ENCODE measurements at regions not wholly inside any gene's neighbourhood (a gene's known extent, or its start where the extent isn't known, plus 50 kb on each side); places are given as distances from the start of the nearest gene placed in this dataset.

GRCh38 chr9:91154686-91155085 is 207.0 kb downstream of the AUH start:
- H3K4me3 ChIP-seq (ENCODE audit: low read depth, low read length): no peak overlapping the region
- no peak for TF ChIP-seq CTCF (IDR thresholded peaks at IDR 0.05; ENCODE audit: insufficient read depth, low read depth, low read length)
- DNase-seq (ENCODE audit: low read depth): no peak

- DNase-seq (ENCODE audit: low read depth): no peak
- H3K4me3 ChIP-seq (ENCODE audit: low read depth, low read length): no peak overlapping the region
- TF ChIP-seq CTCF (IDR thresholded peaks at IDR 0.05; ENCODE audit: insufficient read depth, low read depth, low read length): no peak
These were observed 206.5 kb downstream of the AUH start for GRCh38 chr9:91155181-91155580.

- TF ChIP-seq CTCF (IDR thresholded peaks at IDR 0.05; ENCODE audit: insufficient read depth, low read depth, low read length): no peak
- no peak for DNase-seq (ENCODE audit: low read depth)
- H3K4me3 ChIP-seq (ENCODE audit: low read depth, low read length): no peak overlapping the region
These were observed 205.9 kb downstream of the AUH start for GRCh38 chr9:91155746-91156376.

GRCh38 chr9:91156451-91157234 is 205.1 kb downstream of the AUH start:
- DNase-seq (ENCODE audit: low read depth): no peak
- TF ChIP-seq CTCF (IDR thresholded peaks at IDR 0.05; ENCODE audit: insufficient read depth, low read depth, low read length): no peak
- H3K4me3 ChIP-seq (ENCODE audit: low read depth, low read length): no peak overlapping the region

- no peak for DNase-seq (ENCODE audit: low read depth)
- no peak for TF ChIP-seq CTCF (IDR thresholded peaks at IDR 0.05; ENCODE audit: insufficient read depth, low read depth, low read length)
- H3K4me3 ChIP-seq (ENCODE audit: low read depth, low read length): no peak overlapping the region
These were observed 203.8 kb downstream of the AUH start for GRCh38 chr9:91157883-91158282.

GRCh38 chr9:91158286-91158685 is 203.4 kb downstream of the AUH start:
- H3K4me3 ChIP-seq (ENCODE audit: low read depth, low read length): no peak overlapping the region
- no peak for TF ChIP-seq CTCF (IDR thresholded peaks at IDR 0.05; ENCODE audit: insufficient read depth, low read depth, low read length)
- no peak for DNase-seq (ENCODE audit: low read depth)

Data from fibroblast of villous mesenchyme (primary cell).